CD8-positive, alpha-beta memory T cell (primary cell): ENCODE measurements at regions not wholly inside any gene's neighbourhood (a gene's known extent, or its start where the extent isn't known, plus 50 kb on each side); places are given as distances from the start of the nearest gene placed in this dataset.

ENCODE experiments used
- CTCF ChIA-PET: fragments of 350-600 bp; sonication (Branson Sonifier 250); formaldehyde crosslinking; loops from one replicate; lab custom pipeline; 2021; ENCODE audit warnings: antibody characterized with exemption; lab: Charles Lee
- POLR2A ChIA-PET: fragments of 350-600 bp; sonication (Branson Sonifier 250); formaldehyde crosslinking; loops from one replicate; lab custom pipeline; 2021; ENCODE audit warnings: antibody characterized with exemption; lab: Charles Lee
- DNase-seq, 5 donors: peaks; one replicate each; pipeline versions ENCODE4 v3.0.0 to v3.0.0-alpha.2; 2020 to 2022; ENCODE audit warnings: mixed read lengths in 1 of 5
- H3K27ac ChIP-seq: one replicate; pipeline ENCODE4 v1.7.0; 2013; ENCODE audit warnings: low read depth, mild to moderate bottlenecking, low read length, moderate library complexity
- H3K27me3 ChIP-seq: 2 replicates; pipeline ENCODE4 v1.7.0; 2013; ENCODE audit warnings: low read length, mild to moderate bottlenecking; ENCODE audit not compliant: insufficient read depth, poor library complexity, severe bottlenecking
- H3K36me3 ChIP-seq: 2 replicates; pipeline ENCODE4 v1.7.0; 2013; ENCODE audit warnings: mild to moderate bottlenecking, low read length, moderate library complexity; ENCODE audit not compliant: insufficient read depth
- H3K4me1 ChIP-seq: 2 replicates; pipeline ENCODE4 v1.7.0; 2013; ENCODE audit warnings: mild to moderate bottlenecking, low read length, moderate library complexity; ENCODE audit not compliant: insufficient read depth
- H3K4me3 ChIP-seq: 2 replicates; pipeline ENCODE4 v1.7.0; 2013; ENCODE audit warnings: mild to moderate bottlenecking, low read length
- H3K9me3 ChIP-seq: 2 replicates; pipeline ENCODE4 v1.7.0; 2013; ENCODE audit warnings: mild to moderate bottlenecking, low read length
- H3K27ac Mint-ChIP-seq, 8 donors: one replicate each; pipeline ENCODE4 v1.8.0; 2020 to 2021; ENCODE audit warnings: mixed read lengths in 8 of 8, mild to moderate bottlenecking in 6 of 8, inconsistent platforms in 3 of 8, moderate library complexity in 3 of 8
- H3K27me3 Mint-ChIP-seq, 2 donors: one replicate each; pipeline ENCODE4 v1.8.0; 2020 to 2021; ENCODE audit warnings: mixed read lengths in 2 of 2, mild to moderate bottlenecking in 1 of 2, moderate library complexity in 1 of 2
- H3K36me3 Mint-ChIP-seq, 3 donors: one replicate each; pipeline ENCODE4 v1.8.0; 2020 to 2021; ENCODE audit warnings: mixed read lengths in 3 of 3, inconsistent platforms in 1 of 3, mild to moderate bottlenecking in 1 of 3
- H3K4me1 Mint-ChIP-seq, 3 donors: one replicate each; pipeline ENCODE4 v1.8.0; 2020 to 2021; ENCODE audit warnings: mixed read lengths in 3 of 3, inconsistent platforms in 1 of 3, mild to moderate bottlenecking in 1 of 3
- H3K4me3 Mint-ChIP-seq, 7 donors: one replicate each; pipeline ENCODE4 v1.8.0; 2020 to 2021; ENCODE audit warnings: mixed read lengths in 7 of 7, mild to moderate bottlenecking in 6 of 7, moderate library complexity in 4 of 7, inconsistent platforms in 2 of 7
- H3K9me3 Mint-ChIP-seq, 5 donors: one replicate each; pipeline ENCODE4 v1.8.0; 2020 to 2022; ENCODE audit warnings: mixed read lengths in 5 of 5, mild to moderate bottlenecking in 3 of 5, moderate library complexity in 2 of 5, inconsistent platforms in 1 of 5

- no peak overlapping the region for H3K4me3 ChIP-seq
- Mint-ChIP-seq H3K27ac (no peak overlapping the region), H3K4me1 (no peaks in the 10 kb centered on the region), H3K27me3 (no peaks in the 10 kb centered on the region), H3K9me3 (peaks cover 4 to 32% (median 8%) of the 10 kb centered on the region in 5 donors), H3K36me3 (no peaks in the 10 kb centered on the region), H3K4me3 (no peak overlapping the region)
- H3K27me3 ChIP-seq = no peaks in the 10 kb centered on the region
- ChIA-PET POLR2A (no interaction called here), CTCF (no interaction called here)
- no peak overlapping the region for H3K27ac ChIP-seq
- H3K4me1 ChIP-seq = no peaks in the 10 kb centered on the region
- H3K36me3 ChIP-seq = no peaks in the 10 kb centered on the region
- H3K9me3 ChIP-seq = no peaks in the 10 kb centered on the region
- DNase-seq = no peak
Measured at GRCh38 chr11:80838153-80838552, 1397.3 kb upstream of the TENM4 start.

GRCh38 chr11:80837051-80837450 lies 1396.2 kb upstream of the TENM4 start:
- Mint-ChIP-seq H3K4me1 (no peaks in the 10 kb centered on the region), H3K4me3 (no peak overlapping the region), H3K9me3 (peaks cover 4 to 25% (median 10%) of the 10 kb centered on the region in 5 donors), H3K27ac (no peak overlapping the region), H3K36me3 (no peaks in the 10 kb centered on the region), H3K27me3 (no peaks in the 10 kb centered on the region)
- H3K27ac ChIP-seq = no peak overlapping the region
- H3K36me3 ChIP-seq = no peaks in the 10 kb centered on the region
- H3K4me1 ChIP-seq = no peaks in the 10 kb centered on the region
- ChIA-PET CTCF (no interaction called here), POLR2A (no interaction called here)
- no peaks in the 10 kb centered on the region for H3K27me3 ChIP-seq
- no peak overlapping the region for H3K4me3 ChIP-seq
- DNase-seq = no peak
- no peaks in the 10 kb centered on the region for H3K9me3 ChIP-seq

GRCh38 chr11:80831374-80831773 lies 1390.5 kb upstream of the TENM4 start:
- Histone ChIP-seq H3K4me3 (no peak overlapping the region), H3K4me1 (no peaks in the 10 kb centered on the region), H3K27ac (no peak overlapping the region), H3K36me3 (no peaks in the 10 kb centered on the region), H3K9me3 (no peaks in the 10 kb centered on the region), H3K27me3 (no peaks in the 10 kb centered on the region)
- H3K27me3 Mint-ChIP-seq = no peaks in the 10 kb centered on the region
- peaks cover 5 to 18% (median 10%) of the 10 kb centered on the region in 5 donors for H3K9me3 Mint-ChIP-seq
- POLR2A ChIA-PET = no interaction called here
- CTCF ChIA-PET = no interaction called here
- no peak overlapping the region for H3K4me3 Mint-ChIP-seq
- DNase-seq = no peak
- no peaks in the 10 kb centered on the region for H3K4me1 Mint-ChIP-seq
- H3K27ac Mint-ChIP-seq = no peak overlapping the region
- no peaks in the 10 kb centered on the region for H3K36me3 Mint-ChIP-seq

GRCh38 chr11:80827781-80828180 lies 1387.0 kb upstream of the TENM4 start:
- POLR2A ChIA-PET = no interaction called here
- H3K27me3 Mint-ChIP-seq = no peaks in the 10 kb centered on the region
- H3K4me3 ChIP-seq = no peak overlapping the region
- no peaks in the 10 kb centered on the region for H3K4me1 ChIP-seq
- no peaks in the 10 kb centered on the region for H3K36me3 ChIP-seq
- no peaks in the 10 kb centered on the region for H3K4me1 Mint-ChIP-seq
- no peak overlapping the region for H3K27ac ChIP-seq
- CTCF ChIA-PET = no interaction called here
- H3K27ac Mint-ChIP-seq = no peak overlapping the region
- no peak for DNase-seq
- no peaks in the 10 kb centered on the region for H3K9me3 ChIP-seq
- no peak overlapping the region for H3K4me3 Mint-ChIP-seq
- no peaks in the 10 kb centered on the region for H3K27me3 ChIP-seq
- H3K9me3 Mint-ChIP-seq = peaks cover 4 to 7% (median 6%) of the 10 kb centered on the region in 5 donors
- H3K36me3 Mint-ChIP-seq = no peaks in the 10 kb centered on the region

GRCh38 chr11:80826808-80827207 lies 1386.0 kb upstream of the TENM4 start:
- Histone ChIP-seq H3K36me3 (no peaks in the 10 kb centered on the region), H3K4me3 (no peak overlapping the region), H3K27ac (no peak overlapping the region), H3K4me1 (no peaks in the 10 kb centered on the region), H3K27me3 (no peaks in the 10 kb centered on the region), H3K9me3 (no peaks in the 10 kb centered on the region)
- Mint-ChIP-seq H3K36me3 (no peaks in the 10 kb centered on the region), H3K9me3 (peaks cover 4 to 7% (median 6%) of the 10 kb centered on the region in 5 donors), H3K4me1 (no peaks in the 10 kb centered on the region), H3K4me3 (no peak overlapping the region), H3K27ac (no peak overlapping the region), H3K27me3 (no peaks in the 10 kb centered on the region)
- no peak for DNase-seq
- POLR2A ChIA-PET = no interaction called here
- CTCF ChIA-PET = no interaction called here

- no peak for DNase-seq
- no peak overlapping the region for H3K27ac ChIP-seq
- H3K36me3 ChIP-seq = no peaks in the 10 kb centered on the region
- H3K27me3 ChIP-seq = no peaks in the 10 kb centered on the region
- ChIA-PET CTCF (no interaction called here), POLR2A (no interaction called here)
- Mint-ChIP-seq H3K4me1 (no peaks in the 10 kb centered on the region), H3K36me3 (no peaks in the 10 kb centered on the region), H3K9me3 (peaks cover 4 to 15% (median 6%) of the 10 kb centered on the region in 5 donors), H3K4me3 (no peak overlapping the region), H3K27me3 (no peaks in the 10 kb centered on the region), H3K27ac (no peak overlapping the region)
- no peaks in the 10 kb centered on the region for H3K9me3 ChIP-seq
- H3K4me3 ChIP-seq = no peak overlapping the region
- no peaks in the 10 kb centered on the region for H3K4me1 ChIP-seq
Measured at GRCh38 chr11:80822308-80822707, 1381.5 kb upstream of the TENM4 start.

GRCh38 chr11:80819271-80819670 lies 1378.4 kb upstream of the TENM4 start:
- no peak overlapping the region for H3K27ac ChIP-seq
- no peak overlapping the region for H3K4me3 ChIP-seq
- Mint-ChIP-seq H3K27me3 (no peaks in the 10 kb centered on the region), H3K9me3 (peaks cover 2 to 26% (median 4%) of the 10 kb centered on the region in 5 donors), H3K4me3 (no peak overlapping the region), H3K4me1 (no peaks in the 10 kb centered on the region), H3K27ac (no peak overlapping the region), H3K36me3 (peaks cover 0 to 2% (median 0%) of the 10 kb centered on the region in 3 donors)
- DNase-seq = no peak
- H3K27me3 ChIP-seq = no peaks in the 10 kb centered on the region
- H3K9me3 ChIP-seq = no peaks in the 10 kb centered on the region
- H3K4me1 ChIP-seq = no peaks in the 10 kb centered on the region
- CTCF ChIA-PET = no interaction called here
- H3K36me3 ChIP-seq = no peaks in the 10 kb centered on the region
- POLR2A ChIA-PET = no interaction called here

GRCh38 chr11:80816966-80817365 lies 1376.1 kb upstream of the TENM4 start:
- Mint-ChIP-seq H3K4me1 (no peaks in the 10 kb centered on the region), H3K27me3 (no peaks in the 10 kb centered on the region), H3K9me3 (peaks cover 2 to 41% (median 6%) of the 10 kb centered on the region in 5 donors), H3K4me3 (no peak overlapping the region), H3K36me3 (peaks cover 0 to 2% (median 0%) of the 10 kb centered on the region in 3 donors), H3K27ac (no peak overlapping the region)
- Histone ChIP-seq H3K27me3 (no peaks in the 10 kb centered on the region), H3K4me3 (no peak overlapping the region), H3K27ac (no peak overlapping the region), H3K4me1 (no peaks in the 10 kb centered on the region), H3K36me3 (no peaks in the 10 kb centered on the region), H3K9me3 (no peaks in the 10 kb centered on the region)
- ChIA-PET POLR2A (no interaction called here), CTCF (no interaction called here)
- no peak for DNase-seq

- DNase-seq = no peak
- Mint-ChIP-seq H3K27me3 (no peaks in the 10 kb centered on the region), H3K9me3 (peaks cover 2 to 40% (median 6%) of the 10 kb centered on the region in 5 donors), H3K4me3 (no peak overlapping the region), H3K36me3 (peaks cover 0 to 2% (median 0%) of the 10 kb centered on the region in 3 donors), H3K4me1 (no peaks in the 10 kb centered on the region), H3K27ac (no peak overlapping the region)
- Histone ChIP-seq H3K4me1 (no peaks in the 10 kb centered on the region), H3K4me3 (no peak overlapping the region), H3K27ac (no peak overlapping the region), H3K36me3 (no peaks in the 10 kb centered on the region), H3K27me3 (no peaks in the 10 kb centered on the region), H3K9me3 (no peaks in the 10 kb centered on the region)
- ChIA-PET POLR2A (no interaction called here), CTCF (no interaction called here)
Measured at GRCh38 chr11:80816454-80816847, 1375.6 kb upstream of the TENM4 start.
